ENCODE measurements at regions not wholly inside any gene's neighbourhood (a gene's known extent, or its start where the extent isn't known, plus 50 kb on each side); places are given as distances from the start of the nearest gene placed in this dataset.

GRCh38 chr1:191685669-191686068, 472.6 kb upstream of the RGS18 start:
- TF ChIP-seq EZH2phosphoT487 (IDR thresholded peaks at IDR 0.05; ENCODE audit: borderline replicate concordance, low read length) (no peak), CTCF (IDR thresholded peaks at IDR 0.05; ENCODE audit: low read depth, low read length, poor library complexity, severe bottlenecking) (no peak)
